GM18505 (cell line): ENCODE measurements at regions not wholly inside any gene's neighbourhood (a gene's known extent, or its start where the extent isn't known, plus 50 kb on each side); places are given as distances from the start of the nearest gene placed in this dataset.

Experiments
- ATAC-seq: cut with Tn5 transposase; IDR thresholded peaks from one replicate; pipeline ENCODE4 v1.9.1; 2021; ENCODE audit not compliant: unreplicated experiment
- POLR2A ChIP-seq: IDR thresholded peaks from 4 replicates; pipeline ENCODE4 v1.6.1; 2011; ENCODE audit warnings: borderline replicate concordance; ENCODE audit not compliant: insufficient read depth, insufficient read length; ENCODE audit errors: extremely low read depth

GRCh38 chr12:30092983-30093617, 309.4 kb upstream of the TMTC1 start:
- no peak for TF ChIP-seq POLR2A
- no peak for ATAC-seq

- ATAC-seq: no peak
- TF ChIP-seq POLR2A: no peak
These were observed 306.5 kb upstream of the TMTC1 start for GRCh38 chr12:30090258-30090657.

GRCh38 chr12:30088259-30088995, 304.7 kb upstream of the TMTC1 start:
- TF ChIP-seq POLR2A: no peak
- ATAC-seq: no peak

- no peak for TF ChIP-seq POLR2A
- no peak for ATAC-seq
These were observed 298.6 kb upstream of the TMTC1 start for GRCh38 chr12:30082381-30082780.

- no peak for ATAC-seq
- no peak for TF ChIP-seq POLR2A
These were observed 291.2 kb upstream of the TMTC1 start for GRCh38 chr12:30074916-30075315.

GRCh38 chr12:30072824-30073223, 289.1 kb upstream of the TMTC1 start:
- TF ChIP-seq POLR2A: no peak
- no peak for ATAC-seq

- no peak for ATAC-seq
- no peak for TF ChIP-seq POLR2A
These were observed 283.4 kb upstream of the TMTC1 start for GRCh38 chr12:30067146-30067545.

- no peak for TF ChIP-seq POLR2A
- ATAC-seq: no peak
These were observed 281.2 kb upstream of the TMTC1 start for GRCh38 chr12:30064906-30065305.

GRCh38 chr12:30063435-30063945, 279.7 kb upstream of the TMTC1 start:
- TF ChIP-seq POLR2A: no peak
- no peak for ATAC-seq

- ATAC-seq: no peak
- TF ChIP-seq POLR2A: no peak
These were observed 264.6 kb upstream of the TMTC1 start for GRCh38 chr12:30048371-30048770.

GRCh38 chr12:30047516-30048254, 263.9 kb upstream of the TMTC1 start:
- no peak for ATAC-seq
- no peak for TF ChIP-seq POLR2A

- ATAC-seq: no peak
- no peak for TF ChIP-seq POLR2A
These were observed 262.6 kb upstream of the TMTC1 start for GRCh38 chr12:30046376-30046775.

GRCh38 chr12:30045171-30045570, 261.4 kb upstream of the TMTC1 start:
- no peak for ATAC-seq
- TF ChIP-seq POLR2A: no peak

GRCh38 chr12:30044206-30044605, 260.5 kb upstream of the TMTC1 start:
- ATAC-seq: no peak
- no peak for TF ChIP-seq POLR2A

- no peak for TF ChIP-seq POLR2A
- ATAC-seq: no peak
These were observed 259.6 kb upstream of the TMTC1 start for GRCh38 chr12:30043151-30043847.
